Subcutaneous abdominal adipose tissue (tissue), 5 donors: ENCODE measurements at regions not wholly inside any gene's neighbourhood (a gene's known extent, or its start where the extent isn't known, plus 50 kb on each side); places are given as distances from the start of the nearest gene placed in this dataset.

Source experiments
- H3K27ac ChIP-seq: one replicate; pipeline ENCODE4 v1.7.0; 2013; ENCODE audit warnings: low read depth, mild to moderate bottlenecking, inconsistent platforms, low read length, moderate library complexity
- H3K27me3 ChIP-seq, 5 donors: one replicate each; pipeline ENCODE4 v1.7.0; 2013; ENCODE audit warnings: low read length in 5 of 5, inconsistent platforms in 1 of 5; ENCODE audit not compliant: control insufficient read depth in 5 of 5, insufficient read depth in 4 of 5
- H3K36me3 ChIP-seq, 5 donors: one replicate each; pipeline ENCODE4 v1.7.0; 2013; ENCODE audit warnings: low read length in 5 of 5; ENCODE audit not compliant: control insufficient read depth in 5 of 5, insufficient read depth in 5 of 5
- H3K4me1 ChIP-seq, 5 donors: one replicate each; pipeline ENCODE4 v1.7.0; 2013; ENCODE audit warnings: low read length in 5 of 5, mild to moderate bottlenecking in 3 of 5, moderate library complexity in 1 of 5; ENCODE audit not compliant: control insufficient read depth in 5 of 5, insufficient read depth in 5 of 5
- H3K4me3 ChIP-seq, 5 donors: one replicate each; pipeline ENCODE4 v1.7.0; 2013; ENCODE audit warnings: low read length in 5 of 5, low read depth in 1 of 5
- H3K9ac ChIP-seq, 5 donors: one replicate each; pipeline ENCODE4 v1.7.0; 2013; ENCODE audit warnings: low read length in 5 of 5, mild to moderate bottlenecking in 4 of 5, moderate library complexity in 3 of 5
- H3K9me3 ChIP-seq, 5 donors: one replicate each; pipeline ENCODE4 v1.7.0; 2013; ENCODE audit warnings: low read length in 5 of 5; ENCODE audit not compliant: control insufficient read depth in 5 of 5
- donor health status: healthy.
- donor health status: healthy.
- donor health status: healthy.
- donor health status: healthy.
- donor health status: healthy.

DNA sequence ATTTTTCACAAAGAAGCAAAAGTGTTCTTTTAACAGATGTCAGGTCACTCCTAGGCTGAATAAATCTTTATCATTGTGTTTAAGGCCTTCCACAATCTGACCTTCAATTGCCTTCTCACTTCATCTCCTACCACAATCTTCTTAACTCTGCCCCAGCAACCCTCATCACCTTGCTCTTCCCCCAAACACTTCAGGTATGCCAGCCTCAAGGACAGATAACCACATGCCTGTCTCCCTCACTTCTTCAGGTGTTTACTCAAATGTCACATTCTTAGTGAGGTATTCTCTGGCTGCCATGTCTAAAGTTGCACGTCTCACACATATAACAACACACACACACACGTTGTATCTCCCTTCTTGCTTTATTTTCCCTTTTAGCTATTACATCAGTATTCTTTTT, 146.5 kb downstream of the ANKRD50 start:
- Histone ChIP-seq H3K36me3 (peaks cover 0 to 4% (median 0%) of the 10 kb centered on the region in 5 donors), H3K4me1 (no peaks in the 10 kb centered on the region), H3K9me3 (peaks cover 0 to 3% (median 0%) of the 10 kb centered on the region in 5 donors), H3K27ac (no peak overlapping the region), H3K4me3 (no peak overlapping the region), H3K9ac (no peak overlapping the region), H3K27me3 (no peaks in the 10 kb centered on the region)

DNA sequence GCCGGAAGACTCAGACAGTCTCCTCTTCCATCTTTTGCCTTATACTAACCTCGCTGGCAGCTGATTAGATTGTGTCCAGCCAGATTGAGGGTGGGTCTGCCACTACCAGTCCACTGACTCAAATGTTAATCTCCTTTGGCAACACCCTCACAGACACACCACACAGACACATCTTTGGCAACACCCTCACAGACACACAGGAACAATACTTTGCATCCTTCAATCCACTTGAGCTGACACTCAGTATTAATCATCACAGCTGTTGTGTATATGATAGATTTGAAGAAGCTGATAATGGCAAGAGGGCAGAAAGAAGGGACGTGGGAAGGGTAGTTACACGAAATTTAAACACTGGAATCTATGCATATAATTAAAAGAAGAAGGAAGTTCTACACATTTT, 139.5 kb downstream of the ANKRD50 start:
- peaks cover 0 to 4% (median 0%) of the 10 kb centered on the region in 5 donors for H3K36me3 ChIP-seq
- H3K9ac ChIP-seq, result no peak overlapping the region
- H3K27me3 ChIP-seq, result no peaks in the 10 kb centered on the region
- H3K27ac ChIP-seq, result no peak overlapping the region
- H3K4me1 ChIP-seq, result no peaks in the 10 kb centered on the region
- peaks cover 0 to 3% (median 0%) of the 10 kb centered on the region in 5 donors for H3K9me3 ChIP-seq
- no peak overlapping the region for H3K4me3 ChIP-seq

DNA sequence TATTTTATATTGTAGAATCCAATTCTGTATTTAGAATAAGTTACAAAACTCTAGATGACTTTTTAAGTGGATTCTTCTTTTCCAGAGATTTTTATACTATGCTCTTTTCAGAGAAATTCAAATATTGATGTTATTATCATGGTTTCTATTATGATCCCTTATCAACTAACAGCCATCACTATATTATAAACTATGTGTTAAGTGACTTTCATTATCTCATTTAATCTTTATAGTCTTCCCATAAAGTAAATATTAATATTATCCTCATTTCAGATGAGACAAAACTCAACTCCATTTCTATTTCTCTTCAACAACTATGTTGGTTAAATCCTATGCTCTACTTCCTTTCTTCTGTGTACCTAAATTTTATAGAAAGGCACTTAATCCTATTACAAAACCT, 132.6 kb downstream of the ANKRD50 start:
- H3K27ac ChIP-seq, result no peak overlapping the region
- H3K4me1 ChIP-seq, result no peaks in the 10 kb centered on the region
- no peak overlapping the region for H3K4me3 ChIP-seq
- no peak overlapping the region for H3K9ac ChIP-seq
- peaks cover 0 to 5% (median 0%) of the 10 kb centered on the region in 5 donors for H3K9me3 ChIP-seq
- no peaks in the 10 kb centered on the region for H3K36me3 ChIP-seq
- H3K27me3 ChIP-seq, result no peaks in the 10 kb centered on the region

DNA sequence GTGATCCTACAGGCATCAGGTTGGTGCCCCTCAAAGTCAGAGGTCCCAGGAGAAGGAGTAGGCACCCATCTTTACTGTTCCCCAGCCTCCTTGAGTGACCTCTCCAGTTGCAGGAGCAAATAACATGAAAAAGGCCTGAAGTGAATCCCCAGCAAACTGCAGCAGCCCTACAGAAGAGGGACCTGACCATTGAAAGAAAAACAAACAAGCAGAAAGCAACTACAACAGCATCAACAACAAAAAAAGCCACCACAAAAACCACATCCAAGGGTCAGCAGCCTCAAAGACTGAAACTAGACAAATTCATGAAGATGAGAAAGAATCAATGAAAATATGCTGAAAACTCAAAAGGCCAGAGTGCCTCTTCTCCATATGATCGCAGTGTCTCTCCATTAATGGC, 128.7 kb downstream of the ANKRD50 start:
- H3K4me3 ChIP-seq, result no peak overlapping the region

DNA sequence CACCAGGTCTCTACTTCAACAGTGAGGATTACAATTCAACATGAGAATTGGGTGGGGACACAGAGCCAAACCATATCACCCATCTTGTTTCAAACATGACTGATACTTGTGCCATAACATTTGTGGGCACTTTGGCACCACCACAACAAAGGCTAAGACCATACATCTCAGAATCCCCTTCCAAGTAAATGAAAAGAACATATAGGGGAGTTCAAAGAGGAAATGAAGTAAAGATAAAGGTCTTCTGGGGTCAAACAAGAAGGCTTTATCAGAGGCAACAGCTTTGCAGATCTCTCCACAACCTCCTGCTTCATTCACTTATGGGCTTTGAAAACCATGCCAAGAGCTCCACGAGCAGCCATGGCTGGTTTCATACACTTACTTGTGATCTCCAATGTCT, 122.7 kb downstream of the ANKRD50 start:
- H3K27ac ChIP-seq, result no peak overlapping the region
- no peaks in the 10 kb centered on the region for H3K27me3 ChIP-seq
- no peaks in the 10 kb centered on the region for H3K4me1 ChIP-seq
- no peak overlapping the region for H3K4me3 ChIP-seq
- no peaks in the 10 kb centered on the region for H3K36me3 ChIP-seq
- no peaks in the 10 kb centered on the region for H3K9me3 ChIP-seq
- no peak overlapping the region for H3K9ac ChIP-seq

More for the DNA sequence above, 128.7 kb downstream of the ANKRD50 start:
- Histone ChIP-seq H3K27ac (no peak overlapping the region), H3K9me3 (peaks cover 0 to 3% (median 0%) of the 10 kb centered on the region in 5 donors), H3K27me3 (no peaks in the 10 kb centered on the region), H3K36me3 (no peaks in the 10 kb centered on the region), H3K9ac (no peak overlapping the region), H3K4me1 (no peaks in the 10 kb centered on the region)

DNA sequence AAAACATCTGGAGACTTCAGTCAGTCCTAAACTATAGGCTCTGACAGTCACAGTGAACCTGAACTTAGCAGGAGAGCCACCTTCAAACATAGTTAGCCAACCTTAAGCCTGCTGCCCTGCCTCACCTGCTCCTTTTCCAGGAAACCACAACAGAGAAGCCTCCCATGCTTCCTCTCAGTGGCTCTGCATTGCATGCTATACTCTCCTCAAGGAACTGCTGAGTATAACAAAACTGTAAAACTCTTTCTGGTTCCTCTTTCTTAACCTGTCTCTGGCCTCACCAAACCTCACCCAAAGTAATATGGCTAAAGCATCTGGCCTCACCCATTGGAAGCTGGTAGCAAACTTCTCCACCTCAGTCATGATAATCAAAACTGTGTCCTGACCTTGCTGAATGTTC, 122.1 kb downstream of the ANKRD50 start:
- Histone ChIP-seq H3K4me1 (no peaks in the 10 kb centered on the region), H3K4me3 (no peak overlapping the region), H3K9ac (no peak overlapping the region), H3K36me3 (no peaks in the 10 kb centered on the region), H3K27me3 (no peaks in the 10 kb centered on the region), H3K9me3 (no peaks in the 10 kb centered on the region), H3K27ac (no peak overlapping the region)

DNA sequence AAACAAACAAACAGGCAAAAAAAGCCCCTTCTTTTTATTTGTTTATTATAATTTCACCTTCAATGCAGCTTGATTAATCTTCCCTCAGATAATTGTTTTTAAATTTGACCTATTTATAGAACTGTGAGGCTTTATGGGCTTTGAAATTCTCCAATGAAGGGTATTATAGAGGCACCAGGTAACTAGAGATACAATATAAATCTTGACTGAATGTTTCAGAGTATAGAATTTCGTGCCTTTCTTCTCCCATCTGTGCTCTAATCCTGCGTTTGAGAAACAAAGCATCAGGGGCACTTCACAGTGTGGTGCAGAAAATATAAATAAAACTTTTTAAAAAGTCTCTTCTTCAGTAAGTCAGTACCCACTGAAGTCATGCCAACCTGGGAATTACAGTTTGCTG, 120.9 kb downstream of the ANKRD50 start:
- Histone ChIP-seq H3K36me3 (no peaks in the 10 kb centered on the region), H3K9me3 (no peaks in the 10 kb centered on the region), H3K27ac (no peak overlapping the region), H3K9ac (no peak overlapping the region), H3K4me1 (no peaks in the 10 kb centered on the region), H3K27me3 (no peaks in the 10 kb centered on the region), H3K4me3 (no peak overlapping the region)

DNA sequence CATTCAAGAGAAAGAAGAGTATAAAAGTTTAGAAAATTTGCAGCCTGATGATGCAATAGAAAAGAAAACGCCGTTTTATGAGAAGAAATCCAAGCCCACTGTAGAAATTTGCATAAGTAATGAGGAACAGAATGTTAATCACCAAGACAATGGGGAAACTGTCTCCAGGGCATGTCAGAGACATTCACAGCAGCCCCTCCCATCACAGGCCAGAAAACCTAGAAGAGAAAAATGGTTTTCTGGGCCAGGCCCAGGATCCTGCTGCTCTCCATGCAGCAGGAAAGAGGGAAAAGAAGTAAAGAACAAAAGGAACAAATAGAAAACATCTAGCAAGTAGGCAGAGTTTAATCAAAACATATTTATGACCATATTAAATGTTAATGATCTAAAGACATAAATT, 119.0 kb downstream of the ANKRD50 start:
- H3K27me3 ChIP-seq, result no peaks in the 10 kb centered on the region

DNA sequence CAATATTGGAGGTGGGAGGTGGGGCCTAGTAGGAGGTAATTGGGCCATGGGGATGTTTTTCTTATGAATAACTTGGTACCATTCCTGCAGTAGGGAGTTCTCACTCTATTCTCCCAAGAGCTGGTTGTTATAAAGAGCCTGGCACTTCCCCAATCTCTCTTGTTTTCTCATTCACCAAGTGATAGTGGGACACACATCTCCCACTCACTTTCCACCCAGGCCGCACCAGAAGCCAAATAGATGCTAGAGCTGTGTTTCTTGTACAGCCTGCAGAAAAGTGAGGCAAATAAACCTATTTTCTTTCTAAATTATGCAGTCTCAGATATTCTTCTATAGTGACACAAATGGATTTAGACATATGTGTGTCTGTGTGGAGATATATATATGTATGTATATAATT, 117.6 kb downstream of the ANKRD50 start:
- H3K4me1 ChIP-seq, result no peaks in the 10 kb centered on the region
- no peak overlapping the region for H3K27ac ChIP-seq
- no peak overlapping the region for H3K4me3 ChIP-seq
- H3K27me3 ChIP-seq, result no peaks in the 10 kb centered on the region
- no peaks in the 10 kb centered on the region for H3K9me3 ChIP-seq
- H3K9ac ChIP-seq, result no peak overlapping the region
- H3K36me3 ChIP-seq, result no peaks in the 10 kb centered on the region

More for the DNA sequence above, 119.0 kb downstream of the ANKRD50 start:
- H3K9me3 ChIP-seq, result no peaks in the 10 kb centered on the region
- no peak overlapping the region for H3K27ac ChIP-seq
- no peaks in the 10 kb centered on the region for H3K36me3 ChIP-seq
- no peak overlapping the region for H3K4me3 ChIP-seq
- H3K4me1 ChIP-seq, result no peaks in the 10 kb centered on the region
- no peak overlapping the region for H3K9ac ChIP-seq

DNA sequence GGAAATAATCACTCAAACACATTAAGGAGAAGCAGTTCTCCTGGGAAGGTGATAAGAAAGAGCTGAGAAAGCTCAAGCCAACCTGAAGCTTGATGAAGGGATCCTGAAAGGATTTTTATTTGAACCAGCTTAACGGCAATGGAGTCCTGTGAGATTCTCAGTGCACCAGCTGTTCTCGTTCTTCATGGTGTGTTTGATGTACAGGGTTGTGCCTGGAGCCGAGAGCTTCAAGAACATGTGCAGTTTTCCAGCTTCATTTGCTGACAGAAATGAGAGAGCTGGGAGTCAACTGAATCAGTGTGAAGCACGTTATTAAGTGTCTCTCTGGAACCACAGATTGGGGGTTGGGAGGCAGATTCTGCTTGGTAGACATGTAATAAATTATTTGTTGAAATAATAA, 115.7 kb downstream of the ANKRD50 start:
- no peaks in the 10 kb centered on the region for H3K36me3 ChIP-seq
- H3K9me3 ChIP-seq, result no peaks in the 10 kb centered on the region
- no peak overlapping the region for H3K4me3 ChIP-seq
- H3K27ac ChIP-seq, result no peak overlapping the region
- H3K4me1 ChIP-seq, result no peaks in the 10 kb centered on the region
- H3K9ac ChIP-seq, result no peak overlapping the region
- H3K27me3 ChIP-seq, result no peaks in the 10 kb centered on the region

DNA sequence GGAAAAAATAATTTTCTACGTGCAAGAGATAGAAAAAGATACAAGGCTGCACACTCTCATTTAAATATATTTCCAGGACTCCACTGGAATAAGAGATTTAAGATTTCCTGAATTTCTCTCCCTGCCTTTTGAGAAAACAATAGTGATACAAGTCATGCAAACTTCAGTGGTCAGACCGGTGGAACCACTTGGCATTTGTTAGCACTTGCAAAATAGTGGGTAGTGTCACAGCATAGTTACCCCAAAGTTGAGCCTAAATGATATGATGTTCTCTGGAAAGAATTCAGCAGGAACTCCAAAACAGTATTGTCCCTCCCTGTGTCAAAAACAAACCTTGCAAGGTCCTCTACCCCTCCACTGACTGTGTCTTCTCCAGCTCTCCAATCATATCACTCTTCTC, 102.3 kb downstream of the ANKRD50 start:
- H3K27ac ChIP-seq, result no peak overlapping the region
- no peak overlapping the region for H3K4me3 ChIP-seq
- no peaks in the 10 kb centered on the region for H3K27me3 ChIP-seq
- no peaks in the 10 kb centered on the region for H3K36me3 ChIP-seq
- no peaks in the 10 kb centered on the region for H3K9me3 ChIP-seq
- H3K4me1 ChIP-seq, result no peaks in the 10 kb centered on the region
- H3K9ac ChIP-seq, result no peak overlapping the region
